ENCODE measurements at regions not wholly inside any gene's neighbourhood (a gene's known extent, or its start where the extent isn't known, plus 50 kb on each side); places are given as distances from the start of the nearest gene placed in this dataset.

DNA sequence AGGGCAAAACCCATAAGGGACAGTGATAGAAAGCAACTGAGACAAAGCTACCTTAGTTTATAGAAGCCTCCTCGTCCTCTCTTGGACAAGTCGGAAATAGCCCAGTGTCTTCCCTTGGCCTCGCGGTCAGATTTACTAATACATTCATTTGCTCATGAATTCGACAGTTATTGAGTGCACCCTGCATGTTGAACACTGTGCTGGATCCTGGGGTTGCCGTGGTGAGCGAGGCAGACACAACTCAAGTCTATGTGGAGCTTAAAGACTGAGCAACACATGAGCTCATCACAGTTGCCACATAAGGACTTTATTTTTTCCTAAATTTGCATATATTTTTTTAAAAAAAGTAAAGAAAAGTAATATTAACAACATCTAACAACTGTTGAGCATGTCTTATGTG, 411.1 kb upstream of the ITGA1 start:
- no peak overlapping the region for H4K8ac ChIP-seq (ENCODE audit: low read depth, low read length)
- no peak overlapping the region for H3K23ac ChIP-seq (ENCODE audit: low read depth, low read length, poor library complexity)
- no peak overlapping the region for H3K4me2 ChIP-seq (ENCODE audit: insufficient read depth, low read length, poor library complexity, severe bottlenecking)
- H3K9me3 ChIP-seq (replicated peaks in 1 of 2; ENCODE audit: control insufficient read depth in 2 of 2, insufficient read depth in 1 of 2, low read depth in 1 of 2, low read length in 2 of 2) = no peaks in the 10 kb centered on the region
- H2BK12ac ChIP-seq (ENCODE audit: low read length) = no peak overlapping the region
- H3K27me3 ChIP-seq (ENCODE audit: control insufficient read depth in 3 of 3, insufficient read depth in 3 of 3, low read depth in 1 of 3, low read length in 3 of 3) = no peaks in the 10 kb centered on the region
- H3K18ac ChIP-seq (ENCODE audit: low read length) = no peak overlapping the region
- peaks cover 0 to 11% of the 10 kb centered on the region in 2 donors for H3K4me1 ChIP-seq (ENCODE audit: control insufficient read depth in 2 of 2, insufficient read depth in 1 of 2, low read depth in 1 of 2, low read length in 2 of 2)
- H4K91ac ChIP-seq (ENCODE audit: low read depth, low read length, poor library complexity) = no peak overlapping the region
- no peak overlapping the region for H3K14ac ChIP-seq (ENCODE audit: low read length)
- no peak overlapping the region for H3K27ac ChIP-seq (replicated peaks; ENCODE audit: low read length)
- no peak overlapping the region for H2BK15ac ChIP-seq (ENCODE audit: low read length)
- WGBS, 2 donors (ENCODE audit: extremely low coverage in 2 of 2, insufficient read length in 2 of 2, insufficient replicate concordance in 1 of 2) = no CpG with 5 or more reads among the region's 7 CpGs
- H3K9ac ChIP-seq (ENCODE audit: low read depth, low read length, poor library complexity) = no peak overlapping the region
- no peak overlapping the region for H3K4me3 ChIP-seq (ENCODE audit: low read length in 2 of 2)
- no peaks in the 10 kb centered on the region for H3K36me3 ChIP-seq (replicated peaks in 1 of 2; ENCODE audit: control insufficient read depth in 2 of 2, insufficient read depth in 2 of 2, low read length in 2 of 2)
- no peak overlapping the region for H2AK5ac ChIP-seq (ENCODE audit: low read depth, low read length)
- H2AFZ ChIP-seq (ENCODE audit: low read length) = peak overlapping the region; percentile 5
- H3K4ac ChIP-seq (ENCODE audit: low read length) = no peak overlapping the region
- no peak overlapping the region for H2BK5ac ChIP-seq (ENCODE audit: low read length)
- no peak overlapping the region for H2BK120ac ChIP-seq (ENCODE audit: low read depth, low read length)
- no peak for DNase-seq (ENCODE audit: low spot score)
- no peaks in the 10 kb centered on the region for H3K79me1 ChIP-seq (ENCODE audit: low read depth, low read length)

DNA sequence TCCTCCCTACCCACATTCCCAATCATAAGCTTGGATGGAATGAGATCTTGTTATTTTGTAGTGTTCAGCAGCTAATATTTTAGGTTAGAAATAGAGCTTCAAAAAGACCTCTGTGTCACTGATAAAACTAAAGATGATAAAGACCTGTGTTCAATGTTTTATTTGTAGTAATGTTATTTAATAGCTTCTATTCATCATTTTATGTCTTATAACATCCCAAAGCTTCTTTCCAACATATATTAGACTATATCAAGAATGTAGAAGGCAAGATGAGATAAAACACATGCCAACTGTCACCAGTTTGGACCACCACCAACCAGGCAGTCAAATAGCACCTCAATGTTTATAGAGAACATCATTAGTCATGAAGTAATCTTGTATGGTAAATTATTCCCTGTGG, 409.5 kb upstream of the ITGA1 start:
- no peak overlapping the region for H3K23ac ChIP-seq (ENCODE audit: low read depth, low read length, poor library complexity)
- H4K8ac ChIP-seq (ENCODE audit: low read depth, low read length) = no peak overlapping the region
- no peaks in the 10 kb centered on the region for H3K9me3 ChIP-seq (replicated peaks in 1 of 2; ENCODE audit: control insufficient read depth in 2 of 2, insufficient read depth in 1 of 2, low read depth in 1 of 2, low read length in 2 of 2)
- no peak overlapping the region for H3K27ac ChIP-seq (replicated peaks; ENCODE audit: low read length)
- no peaks in the 10 kb centered on the region for H3K27me3 ChIP-seq (ENCODE audit: control insufficient read depth in 3 of 3, insufficient read depth in 3 of 3, low read depth in 1 of 3, low read length in 3 of 3)
- H2BK15ac ChIP-seq (ENCODE audit: low read length) = no peak overlapping the region
- H4K91ac ChIP-seq (ENCODE audit: low read depth, low read length, poor library complexity) = no peak overlapping the region
- no peak overlapping the region for H2BK120ac ChIP-seq (ENCODE audit: low read depth, low read length)
- H3K4ac ChIP-seq (ENCODE audit: low read length) = no peak overlapping the region
- H3K4me3 ChIP-seq (ENCODE audit: low read length in 2 of 2) = no peak overlapping the region
- no peak overlapping the region for H2AK5ac ChIP-seq (ENCODE audit: low read depth, low read length)
- H3K18ac ChIP-seq (ENCODE audit: low read length) = no peak overlapping the region
- H3K4me2 ChIP-seq (ENCODE audit: insufficient read depth, low read length, poor library complexity, severe bottlenecking) = no peak overlapping the region
- H3K14ac ChIP-seq (ENCODE audit: low read length) = no peak overlapping the region
- DNase-seq (ENCODE audit: low spot score) = no peak
- no peak overlapping the region for H2BK12ac ChIP-seq (ENCODE audit: low read length)
- no peaks in the 10 kb centered on the region for H3K36me3 ChIP-seq (replicated peaks in 1 of 2; ENCODE audit: control insufficient read depth in 2 of 2, insufficient read depth in 2 of 2, low read length in 2 of 2)
- H3K9ac ChIP-seq (ENCODE audit: low read depth, low read length, poor library complexity) = no peak overlapping the region
- no peak overlapping the region for H2AFZ ChIP-seq (ENCODE audit: low read length)
- no peak overlapping the region for H2BK5ac ChIP-seq (ENCODE audit: low read length)
- H3K79me1 ChIP-seq (ENCODE audit: low read depth, low read length) = no peaks in the 10 kb centered on the region
- peaks cover 0 to 11% of the 10 kb centered on the region in 2 donors for H3K4me1 ChIP-seq (ENCODE audit: control insufficient read depth in 2 of 2, insufficient read depth in 1 of 2, low read depth in 1 of 2, low read length in 2 of 2)

DNA sequence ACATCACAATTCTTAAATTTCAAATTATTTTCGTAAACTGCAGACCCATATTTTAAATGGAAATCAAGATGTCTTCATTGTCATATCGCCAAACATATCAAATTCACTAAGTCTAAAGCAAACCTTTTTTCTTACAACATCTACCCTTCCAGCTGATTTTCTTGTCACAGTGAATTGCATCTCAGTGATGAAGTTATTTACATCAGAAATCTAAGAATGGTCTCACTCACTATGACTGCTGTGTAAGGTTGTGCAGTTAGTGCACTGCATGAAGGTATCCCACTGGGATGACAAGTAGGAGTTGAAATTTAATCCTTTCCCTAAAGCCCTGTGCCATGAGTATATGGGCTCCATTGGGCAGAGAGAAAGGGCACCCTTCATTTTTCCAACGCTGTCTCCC, 399.4 kb upstream of the ITGA1 start:
- no peaks in the 10 kb centered on the region for H3K27me3 ChIP-seq (ENCODE audit: control insufficient read depth in 3 of 3, insufficient read depth in 3 of 3, low read depth in 1 of 3, low read length in 3 of 3)
- no peak overlapping the region for H3K4ac ChIP-seq (ENCODE audit: low read length)
- no peak overlapping the region for H2AFZ ChIP-seq (ENCODE audit: low read length)
- no peak overlapping the region for H2BK120ac ChIP-seq (ENCODE audit: low read depth, low read length)
- H3K9me3 ChIP-seq (replicated peaks in 1 of 2; ENCODE audit: control insufficient read depth in 2 of 2, insufficient read depth in 1 of 2, low read depth in 1 of 2, low read length in 2 of 2) = no peaks in the 10 kb centered on the region
- H2BK12ac ChIP-seq (ENCODE audit: low read length) = no peak overlapping the region
- H4K91ac ChIP-seq (ENCODE audit: low read depth, low read length, poor library complexity) = no peak overlapping the region
- no peak overlapping the region for H3K4me3 ChIP-seq (ENCODE audit: low read length in 2 of 2)
- DNase-seq (ENCODE audit: low spot score) = no peak
- H3K27ac ChIP-seq (replicated peaks; ENCODE audit: low read length) = no peak overlapping the region
- no peak overlapping the region for H2BK15ac ChIP-seq (ENCODE audit: low read length)
- no CpG with 5 or more reads among the region's 3 CpGs for WGBS, 2 donors (ENCODE audit: extremely low coverage in 2 of 2, insufficient read length in 2 of 2, insufficient replicate concordance in 1 of 2)
- H3K18ac ChIP-seq (ENCODE audit: low read length) = no peak overlapping the region
- no peak overlapping the region for H3K23ac ChIP-seq (ENCODE audit: low read depth, low read length, poor library complexity)
- no peak overlapping the region for H3K14ac ChIP-seq (ENCODE audit: low read length)
- H3K36me3 ChIP-seq (replicated peaks in 1 of 2; ENCODE audit: control insufficient read depth in 2 of 2, insufficient read depth in 2 of 2, low read length in 2 of 2) = no peaks in the 10 kb centered on the region
- H2AK5ac ChIP-seq (ENCODE audit: low read depth, low read length) = no peak overlapping the region
- no peak overlapping the region for H4K8ac ChIP-seq (ENCODE audit: low read depth, low read length)
- H3K4me2 ChIP-seq (ENCODE audit: insufficient read depth, low read length, poor library complexity, severe bottlenecking) = no peak overlapping the region
- H3K9ac ChIP-seq (ENCODE audit: low read depth, low read length, poor library complexity) = no peak overlapping the region
- no peaks in the 10 kb centered on the region for H3K79me1 ChIP-seq (ENCODE audit: low read depth, low read length)
- no peak overlapping the region for H2BK5ac ChIP-seq (ENCODE audit: low read length)
- peaks cover 0 to 1% of the 10 kb centered on the region in 2 donors for H3K4me1 ChIP-seq (ENCODE audit: control insufficient read depth in 2 of 2, insufficient read depth in 1 of 2, low read depth in 1 of 2, low read length in 2 of 2)

DNA sequence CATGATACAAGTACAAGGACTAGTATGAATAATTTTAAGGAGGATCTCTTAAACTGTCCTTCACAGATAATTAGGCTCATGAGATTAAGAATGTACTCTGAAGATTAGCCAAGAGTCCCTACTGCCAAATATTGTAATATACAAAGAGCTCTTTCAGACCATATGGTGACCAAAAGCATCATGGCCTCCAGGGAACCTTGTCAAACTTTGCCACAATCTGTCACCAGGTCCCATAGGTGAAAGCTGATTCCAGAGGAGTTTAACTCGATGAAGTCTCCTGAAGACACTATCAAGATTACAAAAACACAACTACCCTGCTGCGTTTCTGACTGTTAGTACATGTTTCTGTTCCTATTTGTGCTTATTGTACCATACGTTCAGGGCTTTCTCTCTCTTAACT, 395.4 kb upstream of the ITGA1 start:
- Histone ChIP-seq H3K23ac (ENCODE audit: low read depth, low read length, poor library complexity) (no peak overlapping the region), H3K4me2 (ENCODE audit: insufficient read depth, low read length, poor library complexity, severe bottlenecking) (no peak overlapping the region), H2BK12ac (ENCODE audit: low read length) (no peak overlapping the region), H3K36me3 (replicated peaks in 1 of 2; ENCODE audit: control insufficient read depth in 2 of 2, insufficient read depth in 2 of 2, low read length in 2 of 2) (no peaks in the 10 kb centered on the region), H4K8ac (ENCODE audit: low read depth, low read length) (no peak overlapping the region), H3K9me3 (replicated peaks in 1 of 2; ENCODE audit: control insufficient read depth in 2 of 2, insufficient read depth in 1 of 2, low read depth in 1 of 2, low read length in 2 of 2) (no peaks in the 10 kb centered on the region), H3K79me1 (ENCODE audit: low read depth, low read length) (no peaks in the 10 kb centered on the region), H3K4ac (ENCODE audit: low read length) (no peak overlapping the region), H3K27me3 (ENCODE audit: control insufficient read depth in 3 of 3, insufficient read depth in 3 of 3, low read depth in 1 of 3, low read length in 3 of 3) (no peaks in the 10 kb centered on the region), H2AFZ (ENCODE audit: low read length) (peak overlapping the region; percentile 1), H3K18ac (ENCODE audit: low read length) (no peak overlapping the region), H3K4me3 (ENCODE audit: low read length in 2 of 2) (no peak overlapping the region), H3K9ac (ENCODE audit: low read depth, low read length, poor library complexity) (no peak overlapping the region), H3K4me1 (ENCODE audit: control insufficient read depth in 2 of 2, insufficient read depth in 1 of 2, low read depth in 1 of 2, low read length in 2 of 2) (peaks cover 1 to 2% of the 10 kb centered on the region in 2 donors), H2AK5ac (ENCODE audit: low read depth, low read length) (no peak overlapping the region), H2BK5ac (ENCODE audit: low read length) (no peak overlapping the region), H2BK15ac (ENCODE audit: low read length) (no peak overlapping the region), H3K14ac (ENCODE audit: low read length) (no peak overlapping the region), H4K91ac (ENCODE audit: low read depth, low read length, poor library complexity) (no peak overlapping the region), H3K27ac (replicated peaks; ENCODE audit: low read length) (no peak overlapping the region), H2BK120ac (ENCODE audit: low read depth, low read length) (no peak overlapping the region)
- WGBS, 2 donors (ENCODE audit: extremely low coverage in 2 of 2, insufficient read length in 2 of 2, insufficient replicate concordance in 1 of 2) = no CpG with 5 or more reads among the region's 3 CpGs
- DNase-seq (ENCODE audit: low spot score) = no peak
